ENCODE measurements at regions not wholly inside any gene's neighbourhood (a gene's known extent, or its start where the extent isn't known, plus 50 kb on each side); places are given as distances from the start of the nearest gene placed in this dataset.

GRCh38 chr20:8981482-8981881 lies 87.4 kb upstream of the PLCB4 start:
- Histone ChIP-seq H4K20me1 (replicated peaks; ENCODE audit: control insufficient read depth, extremely low read depth, insufficient read depth, low read length) (no peaks in the 10 kb centered on the region), H3K9me3 (replicated peaks; ENCODE audit: control insufficient read depth, insufficient read depth, low read length) (no peaks in the 10 kb centered on the region), H3K79me2 (ENCODE audit: control insufficient read depth, insufficient read depth, low read length) (no peaks in the 10 kb centered on the region), H3K4me1 (ENCODE audit: control insufficient read depth, extremely low read depth, insufficient read depth, low read length) (no peaks in the 10 kb centered on the region), H3K27ac (ENCODE audit: insufficient read depth, low read depth, low read length) (no peak overlapping the region), H3K9ac (replicated peaks; ENCODE audit: extremely low read depth, insufficient read depth, low read length) (no peak overlapping the region), H3K4me3 (replicated peaks in 1 of 3; ENCODE audit: insufficient read depth in 1 of 3, low read depth in 1 of 3, low read length in 3 of 3) (no peak overlapping the region), H3K36me3 (ENCODE audit: control insufficient read depth in 2 of 2, extremely low read depth in 1 of 2, insufficient read depth in 2 of 2, low read length in 2 of 2) (no peaks in the 10 kb centered on the region), H3K4me2 (ENCODE audit: insufficient read depth, low read length) (no peak overlapping the region), H3K27me3 (ENCODE audit: control insufficient read depth in 2 of 2, insufficient read depth in 2 of 2, low read length in 2 of 2) (no peaks in the 10 kb centered on the region), H2AFZ (ENCODE audit: low read depth, low read length) (no peak overlapping the region), H3K9me1 (replicated peaks; ENCODE audit: control insufficient read depth, extremely low read depth, insufficient read depth, low read length) (no peaks in the 10 kb centered on the region)
- CTCF ChIA-PET: no interaction called here
- POLR2A ChIA-PET: no interaction called here
- dilution Hi-C loops (cut with MboI; ENCODE audit: extremely low pct_ligation_motif_present, low sequenced_read_pairs) (no loop called here), intact Hi-C loops (cut with micrococcal nuclease) (no loop called here)
- FAIRE-seq: no peak
- DNase-seq (ENCODE audit: low read depth, low spot score): no peak
- no TSS peak for BruUV-seq (replicated peaks)
- TF ChIP-seq FOS (IDR thresholded peaks at IDR 0.05; ENCODE audit: borderline replicate concordance, insufficient read depth, low read length) (no peak), POLR2AphosphoS5 (IDR thresholded peaks at IDR 0.05; ENCODE audit: insufficient read depth, low read depth, low read length) (no peak), MAX (IDR thresholded peaks at IDR 0.05; ENCODE audit: insufficient read depth, insufficient read length) (no peak), POLR2A (IDR thresholded peaks at IDR 0.05; ENCODE audit: low read depth, low read length) (no peak), MYC (IDR thresholded peaks at IDR 0.05; ENCODE audit: low read depth, low read length) (no peak), GATA2 (IDR thresholded peaks at IDR 0.05; ENCODE audit: insufficient read depth, insufficient read length, low read depth, low read length) (no peak), EZH2 (IDR thresholded peaks at IDR 0.05; ENCODE audit: borderline replicate concordance, low read depth, low read length, severe bottlenecking) (no peak), CTCF (IDR thresholded peaks at IDR 0.05; ENCODE audit: extremely low read depth in 1 of 2, insufficient read depth in 1 of 2, low read depth in 1 of 2, low read length in 2 of 2) (no peak), JUN (IDR thresholded peaks at IDR 0.05; ENCODE audit: borderline replicate concordance, insufficient read depth, insufficient read length, low read depth) (no peak)
